ENCODE measurements at regions not wholly inside any gene's neighbourhood (a gene's known extent, or its start where the extent isn't known, plus 50 kb on each side); places are given as distances from the start of the nearest gene placed in this dataset.

DNA sequence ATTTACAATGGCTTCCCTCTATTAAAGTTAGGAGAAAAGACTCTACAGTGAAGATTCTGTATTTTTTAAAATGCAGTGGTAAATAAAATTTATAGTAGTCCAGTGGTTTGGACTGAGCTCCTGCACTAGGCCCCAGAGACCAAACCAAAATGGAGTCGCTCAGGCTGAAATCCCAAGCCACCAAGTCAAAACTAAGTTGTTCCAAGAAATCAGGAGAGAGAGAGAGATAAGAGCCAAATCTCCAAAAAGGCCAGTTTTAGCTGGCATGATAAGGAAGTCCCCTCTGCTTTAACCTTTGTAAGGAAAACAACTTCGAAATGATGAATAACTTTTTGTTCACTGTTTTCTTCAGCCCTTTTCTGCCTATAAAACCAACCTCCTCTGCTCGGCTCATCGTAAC is 265.9 kb upstream of the KLF14 start:
- peaks cover 34% of the 10 kb centered on the region for H3K36me3 Mint-ChIP-seq (ENCODE audit: low read depth)
- peaks cover 44% of the 10 kb centered on the region for H3K4me1 Mint-ChIP-seq (ENCODE audit: low read depth)
- peaks cover 19% of the 10 kb centered on the region for H3K9me3 Mint-ChIP-seq
- H3K27ac Mint-ChIP-seq, result no peak overlapping the region
- no peaks in the 10 kb centered on the region for H3K27me3 Mint-ChIP-seq (ENCODE audit: low read depth)
- H3K4me3 Mint-ChIP-seq, result no peak overlapping the region

DNA sequence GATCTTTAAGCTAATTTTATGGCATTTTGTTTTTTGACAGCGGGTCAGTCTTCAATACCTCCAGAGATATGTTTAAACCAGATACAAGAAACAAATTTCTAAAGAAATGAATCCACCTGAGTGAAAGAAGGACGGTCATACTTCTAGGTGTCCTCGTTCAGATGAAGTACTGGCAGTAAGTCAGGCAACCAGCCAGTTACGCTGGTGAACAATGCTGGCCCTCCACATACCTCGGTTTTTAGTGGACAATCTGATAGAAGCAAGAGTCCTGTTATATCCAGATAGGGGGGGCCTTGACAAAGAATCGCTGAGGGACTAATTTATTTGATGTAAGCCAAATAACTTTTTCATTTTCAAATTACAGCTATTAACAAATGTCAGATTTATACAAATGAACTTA is 266.4 kb upstream of the KLF14 start:
- no peak overlapping the region for H3K27ac Mint-ChIP-seq
- peaks cover 37% of the 10 kb centered on the region for H3K36me3 Mint-ChIP-seq (ENCODE audit: low read depth)
- peaks cover 43% of the 10 kb centered on the region for H3K4me1 Mint-ChIP-seq (ENCODE audit: low read depth)
- H3K9me3 Mint-ChIP-seq, result peaks cover 19% of the 10 kb centered on the region
- no peak overlapping the region for H3K4me3 Mint-ChIP-seq
- H3K27me3 Mint-ChIP-seq (ENCODE audit: low read depth), result no peaks in the 10 kb centered on the region

DNA sequence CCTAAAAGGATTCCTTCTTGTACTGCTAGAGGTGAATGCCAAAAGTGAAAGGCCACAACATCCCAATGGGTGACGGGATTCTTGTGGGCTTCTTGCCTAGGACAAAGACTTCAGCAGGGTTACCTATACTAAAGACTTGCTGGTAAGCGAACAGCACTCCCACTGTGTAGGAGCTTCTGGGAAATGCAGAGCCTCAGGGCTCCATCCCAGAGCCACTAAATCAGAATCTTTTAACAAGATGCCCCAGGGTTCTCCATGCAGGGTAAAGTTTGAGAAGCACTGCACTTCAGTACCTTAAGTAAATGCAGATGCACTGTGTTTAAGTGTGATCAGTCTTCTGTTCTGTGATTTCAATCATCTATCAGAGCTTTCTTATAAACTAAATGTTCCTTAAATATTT is 266.9 kb upstream of the KLF14 start:
- Mint-ChIP-seq H3K27me3 (ENCODE audit: low read depth) (no peaks in the 10 kb centered on the region), H3K9me3 (peaks cover 19% of the 10 kb centered on the region), H3K4me3 (no peak overlapping the region), H3K27ac (no peak overlapping the region), H3K4me1 (ENCODE audit: low read depth) (peaks cover 42% of the 10 kb centered on the region), H3K36me3 (ENCODE audit: low read depth) (peaks cover 40% of the 10 kb centered on the region)

DNA sequence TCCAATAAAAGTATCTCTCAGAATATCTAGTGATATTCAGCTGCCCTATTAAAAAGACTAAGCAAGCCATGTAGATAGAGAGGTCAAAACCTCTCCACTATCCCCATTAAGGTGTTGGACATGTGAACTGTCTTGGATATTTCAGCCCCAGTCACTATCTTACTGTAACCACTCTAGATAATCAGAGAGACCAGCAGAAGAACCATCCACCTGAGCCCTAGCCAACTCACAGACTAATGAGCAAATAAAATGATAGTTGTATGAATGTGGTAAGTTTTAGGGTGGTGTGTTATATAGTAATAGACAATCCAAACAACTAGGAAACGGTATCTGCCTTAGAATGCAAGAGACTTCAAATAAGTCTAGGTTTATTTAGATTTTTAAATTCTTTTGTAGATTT is 268.6 kb upstream of the KLF14 start:
- Mint-ChIP-seq H3K36me3 (ENCODE audit: low read depth) (peaks cover 34% of the 10 kb centered on the region), H3K4me3 (no peak overlapping the region), H3K4me1 (ENCODE audit: low read depth) (peaks cover 33% of the 10 kb centered on the region), H3K27me3 (ENCODE audit: low read depth) (no peaks in the 10 kb centered on the region), H3K27ac (no peak overlapping the region), H3K9me3 (peaks cover 19% of the 10 kb centered on the region)

DNA sequence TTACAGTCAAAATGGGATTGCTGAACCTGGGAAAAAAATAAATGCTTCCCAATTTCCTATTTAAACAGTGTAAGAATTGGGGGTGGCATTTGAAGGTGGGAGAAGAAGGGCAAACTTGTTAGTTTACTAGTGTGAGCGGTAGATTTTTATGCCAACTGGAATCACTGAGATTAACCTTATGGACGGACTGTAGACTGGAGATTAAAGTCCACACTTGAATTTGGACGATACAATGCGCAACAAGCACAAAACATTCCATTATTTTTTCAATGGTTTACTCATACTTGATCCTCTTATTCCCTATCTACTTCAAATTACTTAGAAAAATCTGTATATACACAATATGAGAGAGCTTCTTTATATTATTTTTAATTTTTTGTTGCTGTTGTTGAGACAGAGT is 269.6 kb upstream of the KLF14 start:
- peaks cover 30% of the 10 kb centered on the region for H3K36me3 Mint-ChIP-seq (ENCODE audit: low read depth)
- H3K27me3 Mint-ChIP-seq (ENCODE audit: low read depth), result no peaks in the 10 kb centered on the region
- no peak overlapping the region for H3K4me3 Mint-ChIP-seq
- peaks cover 32% of the 10 kb centered on the region for H3K4me1 Mint-ChIP-seq (ENCODE audit: low read depth)
- peaks cover 19% of the 10 kb centered on the region for H3K9me3 Mint-ChIP-seq
- H3K27ac Mint-ChIP-seq, result no peak overlapping the region

DNA sequence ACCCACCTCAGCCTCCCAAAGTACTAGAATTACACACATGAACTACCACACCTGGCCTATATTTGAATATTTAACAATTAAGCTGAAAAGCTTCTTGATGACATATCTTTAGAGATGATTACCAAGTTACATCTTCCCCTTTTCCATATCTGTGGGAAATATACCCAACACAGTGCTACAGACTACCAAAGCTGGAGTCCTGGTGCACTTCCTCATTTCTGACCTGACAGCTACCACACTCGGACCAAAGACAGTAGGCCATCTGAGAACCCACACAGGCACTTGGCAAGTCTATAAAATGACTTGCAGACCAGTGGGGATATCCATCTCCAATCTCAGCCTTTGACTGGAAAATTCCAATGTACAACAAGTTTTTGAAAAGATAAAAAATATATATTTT is 270.4 kb upstream of the KLF14 start:
- H3K9me3 Mint-ChIP-seq, result peaks cover 19% of the 10 kb centered on the region
- no peaks in the 10 kb centered on the region for H3K27me3 Mint-ChIP-seq (ENCODE audit: low read depth)
- H3K36me3 Mint-ChIP-seq (ENCODE audit: low read depth), result peaks cover 27% of the 10 kb centered on the region
- H3K4me1 Mint-ChIP-seq (ENCODE audit: low read depth), result peaks cover 35% of the 10 kb centered on the region
- H3K27ac Mint-ChIP-seq, result no peak overlapping the region
- no peak overlapping the region for H3K4me3 Mint-ChIP-seq

DNA sequence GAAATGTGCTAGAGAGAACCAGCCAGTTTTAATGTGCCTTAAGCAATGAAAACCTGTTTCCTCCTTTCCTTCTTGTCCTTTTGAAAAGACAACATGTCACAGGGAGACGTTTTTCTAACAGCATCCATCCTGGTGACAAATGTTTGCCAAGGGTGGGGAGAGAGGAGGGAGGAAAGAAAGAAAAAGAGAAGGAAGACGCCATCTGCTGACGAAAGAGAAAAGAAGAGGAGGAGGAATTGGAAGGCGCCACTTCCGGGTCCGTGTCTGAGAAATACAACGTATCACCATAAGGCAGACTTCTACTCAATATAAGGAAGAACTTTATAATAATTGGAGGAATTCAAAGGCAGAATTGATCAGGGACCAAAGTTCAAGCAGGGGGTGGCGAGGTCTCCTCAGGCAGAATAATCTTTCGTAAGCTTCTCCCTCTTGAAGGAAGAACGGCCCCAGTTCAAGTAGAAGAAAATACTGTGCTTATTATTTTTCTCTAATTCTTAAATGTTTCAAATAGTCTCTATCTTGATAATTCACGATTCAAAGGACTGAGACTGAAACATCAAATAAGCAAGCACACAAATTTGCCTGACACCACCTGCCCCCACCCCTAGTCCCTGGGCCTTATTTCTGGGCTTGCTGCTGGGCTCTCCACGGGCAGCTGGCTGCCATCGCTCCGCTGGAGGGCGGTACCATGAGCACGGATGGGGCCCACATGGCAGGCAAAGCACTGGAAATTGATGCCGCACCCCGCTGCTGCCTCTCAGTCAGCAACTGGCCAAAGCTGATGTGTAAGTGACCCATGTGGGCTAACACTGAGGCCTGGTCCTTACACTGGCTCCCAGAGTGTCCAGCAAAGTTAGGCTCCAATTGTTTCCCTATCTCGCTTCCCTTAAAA is 273.7 kb upstream of the KLF14 start:
- Mint-ChIP-seq H3K27ac (peak overlapping the region; percentile 79), H3K4me1 (ENCODE audit: low read depth) (peaks cover 62% of the 10 kb centered on the region), H3K27me3 (ENCODE audit: low read depth) (no peaks in the 10 kb centered on the region), H3K36me3 (ENCODE audit: low read depth) (peaks cover 19% of the 10 kb centered on the region), H3K9me3 (peaks cover 14% of the 10 kb centered on the region), H3K4me3 (peak overlapping the region; percentile 67)

DNA sequence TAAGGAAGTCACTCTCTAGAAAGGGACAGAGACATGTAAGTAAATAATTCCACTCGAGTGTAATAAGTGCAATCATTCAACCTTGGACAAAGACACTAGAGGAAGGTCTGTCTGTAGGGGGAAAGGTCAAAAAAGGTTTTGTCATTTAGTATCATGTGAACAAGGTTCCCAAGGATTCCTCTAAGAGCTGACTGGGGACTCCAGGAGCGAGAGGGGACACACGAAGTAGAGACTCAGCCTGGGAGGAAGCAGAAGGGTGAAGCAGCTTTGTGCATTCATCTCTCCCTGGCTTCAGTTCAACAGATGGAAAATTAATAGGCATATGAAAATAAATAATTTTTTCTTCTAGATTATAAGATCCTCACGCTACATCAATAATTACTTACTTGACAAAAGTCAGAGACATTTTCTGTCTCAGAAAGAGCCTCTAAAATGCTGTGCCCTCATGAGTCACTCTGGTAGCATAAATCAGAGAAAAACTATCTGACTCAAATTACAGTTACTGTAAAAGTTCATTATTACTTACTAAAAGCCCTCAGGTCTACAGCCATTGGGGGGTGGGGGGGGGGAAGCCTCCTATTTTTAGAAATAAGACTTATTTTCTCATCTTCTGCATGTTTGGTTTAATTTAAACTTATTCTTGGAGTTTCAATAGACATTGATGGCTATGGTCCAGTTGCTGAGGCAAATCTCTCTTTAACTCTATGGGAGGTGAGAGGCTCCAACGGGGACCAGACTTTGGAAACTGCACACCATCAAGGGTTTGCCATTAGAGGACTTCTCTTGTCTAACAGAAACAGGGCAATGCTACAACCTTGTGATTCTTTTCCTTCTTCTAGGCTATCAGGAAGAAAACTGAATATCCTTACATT is 275.1 kb upstream of the KLF14 start:
- Mint-ChIP-seq H3K4me3 (peak overlapping the region; percentile 55), H3K36me3 (ENCODE audit: low read depth) (peaks cover 12% of the 10 kb centered on the region), H3K27me3 (ENCODE audit: low read depth) (no peaks in the 10 kb centered on the region), H3K27ac (peak overlapping the region; percentile 87), H3K4me1 (ENCODE audit: low read depth) (peaks cover 72% of the 10 kb centered on the region), H3K9me3 (peaks cover 6% of the 10 kb centered on the region)

DNA sequence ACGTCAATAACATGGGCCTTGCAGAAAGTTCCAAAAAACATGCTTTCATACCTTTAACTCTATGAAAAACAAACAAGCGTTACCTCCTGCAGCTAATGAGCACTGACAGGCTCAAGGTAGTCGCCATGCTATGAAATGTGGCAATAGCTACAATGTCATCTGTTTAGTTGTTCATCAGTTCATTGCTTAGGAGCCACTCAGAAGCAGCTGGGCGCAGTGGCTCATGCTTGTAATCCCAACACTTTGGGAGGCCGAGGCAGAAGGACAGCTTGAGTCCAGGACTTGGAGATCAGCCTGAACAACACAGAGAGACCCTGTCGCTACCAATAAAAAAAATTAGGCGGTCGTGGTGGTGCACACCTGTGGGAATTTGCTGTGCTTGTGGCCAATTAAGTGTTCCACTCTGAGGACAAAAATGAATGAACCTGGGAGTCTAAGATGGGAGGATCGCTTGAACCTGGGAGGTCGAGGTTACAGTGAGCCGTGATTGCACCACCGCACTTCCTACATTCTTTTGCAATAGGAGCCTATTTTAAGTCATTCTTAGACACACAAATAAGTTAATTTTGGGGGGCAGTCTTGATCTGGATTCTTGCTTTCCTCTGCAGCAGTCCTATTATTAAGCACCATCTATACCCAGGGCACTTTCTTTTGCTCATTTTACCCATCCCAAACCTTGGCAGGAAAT is 276.2 kb upstream of the KLF14 start:
- Mint-ChIP-seq H3K9me3 (no peaks in the 10 kb centered on the region), H3K27ac (peak overlapping the region; percentile 87)

DNA sequence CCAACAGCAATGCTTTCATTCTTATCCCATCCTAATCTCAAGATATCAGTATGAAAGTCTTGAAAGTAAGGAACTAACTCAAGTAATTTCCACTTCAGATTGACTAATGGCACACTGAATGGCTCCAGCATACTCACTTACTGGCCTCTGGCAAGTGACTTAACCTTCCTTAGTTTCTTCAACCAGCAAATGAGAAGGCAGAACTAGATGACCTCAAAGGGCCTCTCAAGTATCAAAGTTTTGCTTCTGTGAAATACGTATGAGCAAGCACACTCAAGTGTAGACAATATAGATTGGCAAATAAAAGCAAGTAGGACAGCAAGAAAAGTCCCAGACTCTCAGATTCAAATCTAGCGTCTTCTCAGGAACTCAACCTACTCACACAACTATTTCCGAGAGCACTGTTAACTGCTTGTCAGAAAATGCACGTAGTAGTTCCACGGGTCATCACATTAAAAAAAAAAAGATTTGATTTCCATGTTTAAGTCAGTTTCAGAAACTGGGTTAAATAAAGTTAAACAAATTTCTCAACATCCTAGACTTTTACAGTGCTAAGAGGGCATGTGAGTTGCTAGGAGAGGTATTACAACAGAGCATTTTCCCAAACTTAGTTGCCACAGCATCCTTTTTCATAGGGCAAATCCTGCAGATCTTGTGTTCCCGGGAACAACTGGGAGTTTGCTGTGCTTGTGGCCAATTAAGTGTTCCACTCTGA is 276.9 kb upstream of the KLF14 start:
- peak overlapping the region; percentile 66 for H3K4me3 Mint-ChIP-seq
- H3K27me3 Mint-ChIP-seq (ENCODE audit: low read depth), result no peaks in the 10 kb centered on the region
- H3K36me3 Mint-ChIP-seq (ENCODE audit: low read depth), result no peaks in the 10 kb centered on the region
- no peaks in the 10 kb centered on the region for H3K9me3 Mint-ChIP-seq
- H3K4me1 Mint-ChIP-seq (ENCODE audit: low read depth), result peaks cover 66% of the 10 kb centered on the region
- peak overlapping the region; percentile 85 for H3K27ac Mint-ChIP-seq

More for the DNA sequence above, 276.2 kb upstream of the KLF14 start:
- H3K36me3 Mint-ChIP-seq (ENCODE audit: low read depth), result peaks cover 5% of the 10 kb centered on the region
- no peaks in the 10 kb centered on the region for H3K27me3 Mint-ChIP-seq (ENCODE audit: low read depth)
- peak overlapping the region; percentile 30 for H3K4me3 Mint-ChIP-seq
- peaks cover 66% of the 10 kb centered on the region for H3K4me1 Mint-ChIP-seq (ENCODE audit: low read depth)

DNA sequence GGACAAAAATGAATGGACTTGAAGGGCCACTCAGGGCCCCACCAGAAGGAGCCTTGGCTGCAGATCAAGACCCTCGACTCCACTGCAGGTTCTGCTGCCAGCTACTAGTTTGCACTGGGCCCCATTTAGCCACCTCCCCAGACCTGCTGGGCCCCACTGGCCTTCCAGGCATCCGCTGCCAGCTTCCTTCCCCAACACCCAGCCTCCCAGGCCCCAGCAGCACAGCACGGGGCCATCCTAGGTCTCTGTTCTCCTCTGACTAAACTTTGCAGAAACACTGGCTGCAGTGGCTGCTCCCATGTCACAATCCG is 277.4 kb upstream of the KLF14 start:
- Mint-ChIP-seq H3K27ac (peak overlapping the region; percentile 85), H3K36me3 (ENCODE audit: low read depth) (no peaks in the 10 kb centered on the region), H3K4me1 (ENCODE audit: low read depth) (peaks cover 65% of the 10 kb centered on the region), H3K4me3 (peak overlapping the region; percentile 66), H3K9me3 (no peaks in the 10 kb centered on the region), H3K27me3 (ENCODE audit: low read depth) (no peaks in the 10 kb centered on the region)

DNA sequence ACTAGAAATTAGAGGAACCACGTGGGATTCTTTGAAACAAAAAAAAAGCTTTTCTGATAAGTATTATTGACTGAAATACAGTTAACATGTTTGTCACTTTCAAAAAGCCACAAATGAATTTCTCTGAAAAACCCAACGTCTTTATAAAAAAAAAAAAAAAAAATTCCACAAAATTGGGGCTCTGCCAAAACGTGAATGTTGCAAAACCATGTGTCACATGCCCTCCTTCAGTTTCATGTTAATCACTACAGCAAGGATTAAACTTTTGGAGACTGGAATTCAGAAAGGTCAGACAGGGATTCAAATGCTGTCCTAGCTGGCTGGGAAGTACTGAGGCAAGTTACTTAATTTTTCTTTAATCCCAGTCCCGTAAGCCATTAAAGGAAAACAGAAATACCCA is 278.0 kb upstream of the KLF14 start:
- no peaks in the 10 kb centered on the region for H3K9me3 Mint-ChIP-seq
- H3K4me1 Mint-ChIP-seq (ENCODE audit: low read depth), result peaks cover 64% of the 10 kb centered on the region
- no peaks in the 10 kb centered on the region for H3K27me3 Mint-ChIP-seq (ENCODE audit: low read depth)
- H3K4me3 Mint-ChIP-seq, result peak overlapping the region; percentile 55
- no peaks in the 10 kb centered on the region for H3K36me3 Mint-ChIP-seq (ENCODE audit: low read depth)
- H3K27ac Mint-ChIP-seq, result peak overlapping the region; percentile 85

DNA sequence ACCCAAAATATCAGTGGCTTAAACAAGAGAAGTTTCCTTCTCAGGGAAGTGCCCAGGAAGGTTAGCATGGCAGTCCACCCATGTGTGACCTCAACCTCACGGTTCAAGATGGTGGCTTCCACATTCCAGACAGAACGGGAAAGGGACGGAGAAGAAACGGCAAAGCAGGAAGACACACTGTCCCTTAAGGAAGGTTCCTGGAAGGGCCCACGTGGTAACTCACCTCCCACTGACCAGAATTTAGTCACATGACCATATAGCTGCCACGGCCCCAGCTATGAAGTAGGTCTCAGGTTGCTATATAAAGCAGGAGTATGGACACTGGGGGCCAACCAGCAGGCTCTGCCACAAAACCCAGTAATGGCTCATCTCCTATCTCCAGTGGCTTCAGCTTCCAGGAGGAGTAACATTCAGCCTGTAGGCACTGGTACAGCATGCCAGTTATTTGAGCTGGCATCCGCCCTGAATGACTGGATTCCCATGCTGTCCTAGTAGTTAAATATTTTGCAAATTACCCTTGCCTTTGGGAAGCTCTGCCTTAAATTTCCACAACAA is 278.5 kb upstream of the KLF14 start:
- Mint-ChIP-seq H3K36me3 (ENCODE audit: low read depth) (peaks cover 3% of the 10 kb centered on the region), H3K4me1 (ENCODE audit: low read depth) (peaks cover 58% of the 10 kb centered on the region), H3K4me3 (no peak overlapping the region), H3K27ac (no peak overlapping the region), H3K9me3 (no peaks in the 10 kb centered on the region), H3K27me3 (ENCODE audit: low read depth) (no peaks in the 10 kb centered on the region)

DNA sequence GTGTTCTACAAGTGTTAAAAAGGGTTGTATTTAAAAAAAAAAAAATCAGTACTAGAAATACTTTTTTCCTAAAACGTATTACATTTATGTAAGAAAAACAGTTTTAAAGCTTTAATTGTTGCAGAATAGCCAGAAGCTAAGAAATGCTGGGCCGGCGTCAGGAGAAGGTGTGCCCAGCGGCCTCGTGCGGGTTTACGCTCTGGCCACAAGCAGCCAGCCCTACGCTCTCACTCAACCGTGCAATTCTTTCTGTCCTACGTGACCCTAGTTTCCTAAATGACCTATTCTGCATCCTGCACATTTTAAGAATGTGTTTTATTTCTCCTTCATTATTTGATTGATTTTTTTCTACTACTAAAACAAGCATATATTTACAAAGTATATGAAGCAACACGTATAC is 279.7 kb upstream of the KLF14 start:
- peaks cover 59% of the 10 kb centered on the region for H3K4me1 Mint-ChIP-seq (ENCODE audit: low read depth)
- no peaks in the 10 kb centered on the region for H3K9me3 Mint-ChIP-seq
- H3K4me3 Mint-ChIP-seq, result no peak overlapping the region
- no peak overlapping the region for H3K27ac Mint-ChIP-seq
- no peaks in the 10 kb centered on the region for H3K27me3 Mint-ChIP-seq (ENCODE audit: low read depth)
- H3K36me3 Mint-ChIP-seq (ENCODE audit: low read depth), result peaks cover 11% of the 10 kb centered on the region
